Ovary (tissue), 7 donors: ENCODE measurements at regions not wholly inside any gene's neighbourhood (a gene's known extent, or its start where the extent isn't known, plus 50 kb on each side); places are given as distances from the start of the nearest gene placed in this dataset.
"Not testable (repeated sequence)": the region's sequence is repeated elsewhere in the genome, so short reads cannot be mapped to it uniquely, and the experiment has no call there.

Experiments used
- DNase-seq, 5 donors: peaks; one replicate each; pipeline ENCODE4 v3.0.0-alpha.2; 2019 to 2020
- H3K27ac ChIP-seq, 2 donors: fragments of 200-600 bp; one replicate each; pipeline versions ENCODE4 v1.5.1 to v1.8.0; 2019 to 2022
- H3K27me3 ChIP-seq: fragments of 200-600 bp; one replicate; pipeline ENCODE4 v1.8.0; 2022
- H3K36me3 ChIP-seq: fragments of 200-600 bp; sonication (generic); one replicate; pipeline ENCODE4 v1.5.1; 2019
- H3K4me1 ChIP-seq: one replicate; pipeline ENCODE4 v1.8.1; 2013; ENCODE audit warnings: mild to moderate bottlenecking, moderate library complexity; ENCODE audit not compliant: insufficient read depth
- H3K4me3 ChIP-seq: fragments of 200-600 bp; sonication (generic); one replicate; pipeline ENCODE4 v1.5.1; 2017
- H3K9me3 ChIP-seq, 2 donors: fragments of 200-600 bp in 1 of 2; sonication (generic) in 1 of 2; one replicate each; pipeline versions ENCODE4 v1.5.1 to v1.8.1; 2013 to 2019; ENCODE audit warnings: mild to moderate bottlenecking in 1 of 2, moderate library complexity in 1 of 2
- EP300 ChIP-seq: sonication (generic); formaldehyde crosslinking; IDR thresholded peaks from one replicate; pipeline ENCODE4 v1.6.1; 2017; ENCODE audit warnings: antibody characterized with exemption
- POLR2A ChIP-seq: fragments of 450-650 bp; IDR thresholded peaks from one replicate; pipeline ENCODE4 v1.6.1; 2017; ENCODE audit warnings: antibody characterized with exemption, mild to moderate bottlenecking, moderate library complexity
- WGBS, 3 donors: extraction: QIAGEN DNeasy Blood & Tissue Kit in 1 of 3; methylation state at CpG; one replicate each; pipeline versions ENCODE4 v1.1.5 to v1.1.7; 2013 to 2017; 5-methylcytosine and 5-hydroxymethylcytosine counted together
- intact Hi-C, 4 donors: fragments of 100-400 bp; cut with DNase I; formaldehyde crosslinking; loops; one replicate each; pipeline versions ENCODE4 v1.11.0 to v1.15.1; 2022 to 2023
- TF ChIP-seq, protein P1 (sequence below), 3 donors: fragments of 450-650 bp in 2 of 3; fragments of 200-600 bp in 1 of 3; IDR thresholded peaks; one replicate each; pipeline versions ENCODE4 v1.5.1 to v1.8.0; 2016 to 2022; ENCODE audit warnings: antibody characterized with exemption in 3 of 3, mild to moderate bottlenecking in 1 of 3
- donor health status: DM: no; HTN: no; CAD: no; lungs with moderate emphysema.
- donor health status: DM: no; HTN: no; CAD: no.
- donor health status: Bipolar disorder and iron deficiency.
- donor health status: DM: no; HTN: no; CAD: no.
- donor health status: DM: yes; HTN: yes; CAD: no.

DNA sequence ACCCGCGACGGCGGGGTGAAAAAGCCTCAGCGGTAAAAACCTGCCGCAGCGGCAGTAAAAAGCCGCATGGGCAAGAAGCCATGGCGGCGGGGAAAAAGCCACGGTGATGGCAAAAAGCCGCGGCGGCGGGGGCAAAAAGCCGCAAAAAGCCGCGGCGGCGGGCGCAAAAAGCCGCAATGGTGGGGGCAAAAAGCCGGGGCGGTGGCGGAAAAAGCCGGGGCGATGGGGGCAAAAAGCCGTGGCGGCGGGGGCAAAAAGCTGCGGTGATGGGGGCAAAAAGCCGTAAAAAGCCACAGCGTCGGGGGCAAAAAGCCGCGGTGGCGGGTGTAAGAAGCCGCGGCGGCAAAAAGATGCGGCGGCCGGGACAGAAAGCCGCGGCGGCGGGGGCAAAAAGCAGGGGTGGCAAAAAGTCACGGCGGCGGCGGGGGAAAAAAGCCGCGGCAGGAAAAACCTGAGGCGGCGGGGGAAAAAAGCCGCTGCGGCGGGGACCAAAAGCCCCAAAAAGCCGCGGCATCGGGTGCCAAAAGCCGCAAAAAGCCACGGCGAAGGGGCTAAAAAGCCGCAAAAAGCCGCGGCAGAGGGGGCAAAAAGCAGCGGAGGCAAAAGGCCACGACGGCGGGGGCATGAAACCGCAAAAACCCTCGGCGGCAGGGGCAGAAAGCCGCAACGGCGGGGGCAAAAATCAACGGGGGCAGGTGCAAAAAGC lies 488.5 kb downstream of the ZNF33B start:
- Histone ChIP-seq H3K27ac (no peak overlapping the region), H3K9me3 (peaks cover 0 to 14% of the 10 kb centered on the region in 2 donors), H3K36me3 (no peaks in the 10 kb centered on the region), H3K27me3 (no peaks in the 10 kb centered on the region), H3K4me3 (no peak overlapping the region), H3K4me1 (no peaks in the 10 kb centered on the region)
- WGBS, 3 donors = 40 to 61% (median 44%) methylated on average over 78 of the region's 78 CpGs
- no peak for TF ChIP-seq EP300
- no peak for TF ChIP-seq POLR2A
- TF ChIP-seq, protein P1, sequence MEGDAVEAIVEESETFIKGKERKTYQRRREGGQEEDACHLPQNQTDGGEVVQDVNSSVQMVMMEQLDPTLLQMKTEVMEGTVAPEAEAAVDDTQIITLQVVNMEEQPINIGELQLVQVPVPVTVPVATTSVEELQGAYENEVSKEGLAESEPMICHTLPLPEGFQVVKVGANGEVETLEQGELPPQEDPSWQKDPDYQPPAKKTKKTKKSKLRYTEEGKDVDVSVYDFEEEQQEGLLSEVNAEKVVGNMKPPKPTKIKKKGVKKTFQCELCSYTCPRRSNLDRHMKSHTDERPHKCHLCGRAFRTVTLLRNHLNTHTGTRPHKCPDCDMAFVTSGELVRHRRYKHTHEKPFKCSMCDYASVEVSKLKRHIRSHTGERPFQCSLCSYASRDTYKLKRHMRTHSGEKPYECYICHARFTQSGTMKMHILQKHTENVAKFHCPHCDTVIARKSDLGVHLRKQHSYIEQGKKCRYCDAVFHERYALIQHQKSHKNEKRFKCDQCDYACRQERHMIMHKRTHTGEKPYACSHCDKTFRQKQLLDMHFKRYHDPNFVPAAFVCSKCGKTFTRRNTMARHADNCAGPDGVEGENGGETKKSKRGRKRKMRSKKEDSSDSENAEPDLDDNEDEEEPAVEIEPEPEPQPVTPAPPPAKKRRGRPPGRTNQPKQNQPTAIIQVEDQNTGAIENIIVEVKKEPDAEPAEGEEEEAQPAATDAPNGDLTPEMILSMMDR (IDR thresholded peaks at IDR 0.05) = no peak
- no peak for DNase-seq
- intact Hi-C loops = no loop called here

DNA sequence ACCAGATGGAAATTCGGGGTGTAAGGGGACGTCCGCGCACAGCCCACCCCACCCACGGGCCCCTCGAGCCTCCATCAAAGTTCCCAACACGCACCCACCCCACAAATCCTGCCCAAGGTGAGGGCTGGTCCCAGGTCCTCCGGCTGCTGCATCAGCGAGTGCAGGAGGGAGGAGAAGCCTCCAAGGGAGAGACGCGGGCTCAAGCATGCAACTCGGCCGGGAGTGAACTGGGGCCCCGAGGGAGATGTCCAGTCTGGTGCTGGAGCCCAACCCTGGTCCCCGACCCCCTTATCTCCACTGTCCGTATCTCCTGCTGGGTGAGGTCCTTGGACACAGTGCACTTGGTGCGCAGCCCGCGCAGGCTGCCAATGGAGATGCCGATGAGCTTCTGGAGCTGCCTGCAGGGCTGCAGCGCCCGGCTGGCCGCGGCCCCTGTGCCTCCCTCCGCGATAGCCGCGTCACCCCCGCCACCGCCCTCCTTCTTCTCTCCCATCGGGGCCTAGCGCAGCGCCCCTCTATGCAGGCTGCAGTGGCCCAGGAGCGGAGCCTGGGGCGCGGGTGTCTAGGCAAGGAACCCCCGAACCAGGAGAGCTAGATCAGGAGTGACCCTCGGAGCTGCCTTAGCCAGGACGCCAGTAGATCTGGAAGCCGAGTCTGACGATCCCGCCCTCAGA lies 489.2 kb downstream of the ZNF33B start:
- Histone ChIP-seq H3K4me1 (no peaks in the 10 kb centered on the region), H3K27ac (no peak overlapping the region), H3K36me3 (no peaks in the 10 kb centered on the region), H3K27me3 (no peaks in the 10 kb centered on the region), H3K9me3 (peaks cover 0 to 14% of the 10 kb centered on the region in 2 donors), H3K4me3 (no peak overlapping the region)
- intact Hi-C loops = no loop called here
- 47 to 69% (median 51%) methylated on average over 42 of the region's 42 CpGs for WGBS, 3 donors
- DNase-seq = no peak
- TF ChIP-seq EP300 (no peak), POLR2A (no peak)
- TF ChIP-seq, protein P1 (IDR thresholded peaks at IDR 0.05) = no peak

GRCh38 chr10:42146165-42146564 lies 492.2 kb downstream of the ZNF33B start:
- H3K27me3 ChIP-seq, H3K4me1 ChIP-seq, H3K36me3 ChIP-seq, intact Hi-C loops, H3K4me3 ChIP-seq, DNase-seq, H3K27ac ChIP-seq: not testable (repeated sequence)
- 47 to 59% (median 51%) methylated on average over 2 of the region's 2 CpGs for WGBS, 3 donors
- H3K9me3 ChIP-seq = peaks cover 0 to 14% of the 10 kb centered on the region in 2 donors

- H3K9me3 ChIP-seq, H3K27me3 ChIP-seq, H3K4me1 ChIP-seq, H3K36me3 ChIP-seq, intact Hi-C loops, H3K4me3 ChIP-seq, DNase-seq, H3K27ac ChIP-seq: not testable (repeated sequence)
- 83 to 93% (median 89%) methylated on average over 19 to 21 of the region's 22 CpGs for WGBS, 3 donors
Observed at GRCh38 chr10:42138023-42138422, 500.3 kb downstream of the ZNF33B start.

GRCh38 chr10:42113158-42113450 lies 525.3 kb downstream of the ZNF33B start:
- no peak overlapping the region for H3K4me3 ChIP-seq
- H3K36me3 ChIP-seq = no peaks in the 10 kb centered on the region
- H3K4me1 ChIP-seq = no peaks in the 10 kb centered on the region
- no peak overlapping the region for H3K27ac ChIP-seq
- 64 to 88% (median 80%) methylated on average over 21 of the region's 21 CpGs for WGBS, 3 donors
- no peak for TF ChIP-seq EP300
- no peak for TF ChIP-seq POLR2A
- TF ChIP-seq, protein P1 (IDR thresholded peaks at IDR 0.05) = no peak
- peaks cover 0 to 3% of the 10 kb centered on the region in 2 donors for H3K9me3 ChIP-seq
- intact Hi-C loops = no loop called here
- H3K27me3 ChIP-seq = no peaks in the 10 kb centered on the region
- DNase-seq = no peak
